Pancreas (tissue), 10 donors: ENCODE measurements at regions not wholly inside any gene's neighbourhood (a gene's known extent, or its start where the extent isn't known, plus 50 kb on each side); places are given as distances from the start of the nearest gene placed in this dataset.

Source experiments
- ATAC-seq, 4 donors: fragments of 200-7000 bp; cut with Tn5 transposase; one replicate each; pipeline versions ENCODE4 v1.8.0 to v1.9.1; 2020; ENCODE audit warnings: mild to moderate bottlenecking in 4 of 4, moderate library complexity in 4 of 4
- DNase-seq, 6 donors: peaks; one replicate each; pipeline ENCODE4 v3.0.0-alpha.2; 2020
- FAIRE-seq: peaks from 2 replicates; lab custom pipeline; 2012; peaks lifted over from hg19 to GRCh38; lab: Jason Lieb, UNC
- H3K27ac ChIP-seq, 4 donors: fragments of 200-600 bp; sonication (generic); 1 replicate in 3 of 4; 2 replicates in 1 of 4; pipeline versions ENCODE4 v1.5.0 to v1.8.0; 2020
- H3K27me3 ChIP-seq, 4 donors: fragments of 200-600 bp; one replicate each; pipeline ENCODE4 v1.8.0; 2021
- H3K36me3 ChIP-seq, 3 donors: fragments of 200-600 bp; sonication (generic) in 1 of 3; one replicate each; pipeline versions ENCODE4 v1.5.0 to v1.8.0; 2020 to 2021
- H3K4me1 ChIP-seq, 3 donors: fragments of 200-600 bp; one replicate each; pipeline ENCODE4 v1.8.0; 2021
- H3K4me3 ChIP-seq, 4 donors: fragments of 200-600 bp; sonication (generic) in 2 of 4; one replicate each; pipeline versions ENCODE4 v1.5.0 to v1.8.0; 2020 to 2021
- H3K9me3 ChIP-seq, 4 donors: fragments of 200-600 bp; one replicate each; pipeline ENCODE4 v1.8.0; 2021
- CTCF ChIP-seq, 4 donors: fragments of 200-600 bp; sonication (generic) in 3 of 4; IDR thresholded peaks; one replicate each; pipeline versions ENCODE4 v1.5.0 to v1.8.0; 2021; ENCODE audit warnings: antibody characterized with exemption in 4 of 4
- WGBS, 2 donors: extraction: QIAGEN DNeasy Blood & Tissue Kit; methylation state at CpG; one replicate each; pipeline ENCODE4 v1.1.7; 2013; 5-methylcytosine and 5-hydroxymethylcytosine counted together
- intact Hi-C, 3 donors: fragments of 100-400 bp; cut with DNase I; formaldehyde crosslinking; loops; one replicate each; pipeline versions ENCODE4 v1.11.1 to v1.14.2; 2022
- donor health status: healthy with polysubstance abuse.
- donor health status: DM: no; HTN: no; CAD: no; lungs with moderate emphysema.
- donor health status: DM: no; HTN: no; CAD: no.
- donor health status: control.
- donor health status: control.
- donor health status: Bipolar disorder and iron deficiency.
- donor health status: DM: yes; HTN: yes; CAD: no.
- donor health status: DM: no; HTN: no; CAD: no.
- donor health status: DM: no; HTN: no; CAD: no.
- donor health status: DM: yes; HTN: yes; CAD: no.

- Histone ChIP-seq H3K27ac (no peak overlapping the region), H3K27me3 (no peaks in the 10 kb centered on the region), H3K4me1 (peaks cover 0 to 5% (median 4%) of the 10 kb centered on the region in 3 donors), H3K4me3 (no peak overlapping the region), H3K36me3 (no peaks in the 10 kb centered on the region), H3K9me3 (no peaks in the 10 kb centered on the region)
- intact Hi-C loops = no loop called here
- DNase-seq (no peak), FAIRE-seq (no peak), ATAC-seq (no peak)
- TF ChIP-seq CTCF (IDR thresholded peaks at IDR 0.05) = no peak
- 60% methylated on average over 4 of the region's 4 CpGs for WGBS, 2 donors
Observed at GRCh38 chr16:80263181-80263823, 277.5 kb upstream of the DYNLRB2 start.

GRCh38 chr16:80260906-80261311, 279.9 kb upstream of the DYNLRB2 start:
- no peaks in the 10 kb centered on the region for H3K9me3 ChIP-seq
- 56 to 61% methylated on average over 4 of the region's 4 CpGs for WGBS, 2 donors
- no peak overlapping the region for H3K4me3 ChIP-seq
- peak in 1 of 4 donors; percentile 32 for ATAC-seq
- H3K4me1 ChIP-seq = peaks cover 0 to 5% (median 4%) of the 10 kb centered on the region in 3 donors
- no peaks in the 10 kb centered on the region for H3K27me3 ChIP-seq
- no peak for DNase-seq
- no peak overlapping the region for H3K27ac ChIP-seq
- FAIRE-seq = no peak
- intact Hi-C loops = no loop called here
- H3K36me3 ChIP-seq = no peaks in the 10 kb centered on the region
- TF ChIP-seq CTCF (IDR thresholded peaks at IDR 0.05) = no peak

- Histone ChIP-seq H3K4me1 (no peaks in the 10 kb centered on the region), H3K36me3 (no peaks in the 10 kb centered on the region), H3K27ac (no peak overlapping the region), H3K4me3 (no peak overlapping the region), H3K9me3 (no peaks in the 10 kb centered on the region), H3K27me3 (no peaks in the 10 kb centered on the region)
- no peak for ATAC-seq
- 67 to 76% methylated on average over 6 of the region's 6 CpGs for WGBS, 2 donors
- no peak for FAIRE-seq
- TF ChIP-seq CTCF (IDR thresholded peaks at IDR 0.05) = no peak
- intact Hi-C loops = no loop called here
- DNase-seq = no peak
Observed at GRCh38 chr16:80259290-80259805, 281.4 kb upstream of the DYNLRB2 start.

- Histone ChIP-seq H3K4me1 (no peaks in the 10 kb centered on the region), H3K4me3 (no peak overlapping the region), H3K27ac (no peak overlapping the region), H3K27me3 (no peaks in the 10 kb centered on the region), H3K36me3 (no peaks in the 10 kb centered on the region), H3K9me3 (no peaks in the 10 kb centered on the region)
- ATAC-seq = no peak
- intact Hi-C loops = no loop called here
- no peak for DNase-seq
- TF ChIP-seq CTCF (IDR thresholded peaks at IDR 0.05) = no peak
- FAIRE-seq = no peak
- WGBS, 2 donors = 58 to 68% methylated on average over 3 of the region's 3 CpGs
Observed at GRCh38 chr16:80258407-80258806, 282.4 kb upstream of the DYNLRB2 start.

GRCh38 chr16:80254970-80255369, 285.8 kb upstream of the DYNLRB2 start:
- TF ChIP-seq CTCF (IDR thresholded peaks at IDR 0.05) = no peak
- Histone ChIP-seq H3K9me3 (no peaks in the 10 kb centered on the region), H3K27ac (no peak overlapping the region), H3K27me3 (no peaks in the 10 kb centered on the region), H3K4me1 (no peaks in the 10 kb centered on the region), H3K36me3 (no peaks in the 10 kb centered on the region), H3K4me3 (no peak overlapping the region)
- FAIRE-seq (no peak), DNase-seq (no peak), ATAC-seq (no peak)
- intact Hi-C loops = no loop called here
- WGBS, 2 donors = 67 to 82% methylated on average over 4 of the region's 4 CpGs
